ENCODE measurements at regions not wholly inside any gene's neighbourhood (a gene's known extent, or its start where the extent isn't known, plus 50 kb on each side); places are given as distances from the start of the nearest gene placed in this dataset.

GRCh38 chr15:96576596-96576995, 246.1 kb downstream of the NR2F2 start:
- H3K4me3 ChIP-seq = no peak overlapping the region
- no peak overlapping the region for H3K4me2 ChIP-seq (ENCODE audit: insufficient read depth, low read length)
- ChIA-PET POLR2A (no interaction called here), CTCF (ENCODE audit: low intra/inter-chr PET ratio) (no interaction called here)
- H4K20me1 ChIP-seq (replicated peaks; ENCODE audit: control insufficient read depth, insufficient read depth, low read length) = no peaks in the 10 kb centered on the region
- 2% methylated on average over 6 of the region's 6 CpGs for WGBS (ENCODE audit: insufficient coverage, low coverage, missing lambda C conversion rate)
- ATAC-seq (no peak), FAIRE-seq (no peak), DNase-seq (ENCODE audit: extremely low read depth in 1 of 4, low spot score in 3 of 4) (no peak)
- no peak overlapping the region for H3K27ac ChIP-seq (ENCODE audit: extremely low read depth, low read depth, low read length)
- H3K27me3 ChIP-seq (ENCODE audit: control insufficient read depth in 2 of 2, insufficient read depth in 2 of 2, low read length in 2 of 2) = peaks cover 7 to 12% of the 10 kb centered on the region in 2 experiments
- H3K4me1 ChIP-seq (replicated peaks in 1 of 2; ENCODE audit: control insufficient read depth in 2 of 2, insufficient read depth in 2 of 2, low read length in 2 of 2) = no peaks in the 10 kb centered on the region; a peak in 1 of 5 replicates
- intact Hi-C loops (cut with micrococcal nuclease) = no loop called here
- no peaks in the 10 kb centered on the region for H3K9me3 ChIP-seq (replicated peaks; ENCODE audit: control insufficient read depth, insufficient read depth, low read depth, low read length)
- no peak overlapping the region for H2AFZ ChIP-seq (ENCODE audit: low read depth, low read length)
- no peaks in the 10 kb centered on the region for H3K9me1 ChIP-seq (ENCODE audit: control insufficient read depth, insufficient read depth, low read length)
- H3K79me2 ChIP-seq (ENCODE audit: control insufficient read depth, insufficient read depth, low read length) = no peaks in the 10 kb centered on the region
- BruUV-seq (replicated peaks) = no TSS peak
- no peaks in the 10 kb centered on the region for H3K36me3 ChIP-seq (ENCODE audit: control insufficient read depth, insufficient read depth, low read length)
- no peak overlapping the region for H3K9ac ChIP-seq (ENCODE audit: insufficient read depth in 1 of 2, low read depth in 2 of 2, low read length in 2 of 2)
- in situ Hi-C loops (cut with MboI) = no loop called here
- TF ChIP-seq ZNF655 (CRISPR knock-in tag; IDR thresholded peaks at IDR 0.05) = no peak
- TF ChIP-seq RNF219 (CRISPR knock-in tag; IDR thresholded peaks at IDR 0.05) = no peak
- TF ChIP-seq CEBPB (tag; IDR thresholded peaks at IDR 0.05) = no peak
- no peak for TF ChIP-seq FUS (optimal IDR thresholded peaks at IDR 0.05; ENCODE audit: low read depth, low read length)
- TF ChIP-seq ZBTB8A (IDR thresholded peaks at IDR 0.05; ENCODE audit: partially characterized antibody) = no peak
- TF ChIP-seq RCOR1 (IDR thresholded peaks at IDR 0.05; ENCODE audit: borderline replicate concordance in 1 of 2, low read depth in 2 of 2, low read length in 2 of 2) = no peak
- TF ChIP-seq SMARCC2 (IDR thresholded peaks at IDR 0.05; ENCODE audit: low read depth) = no peak
- no peak for TF ChIP-seq HEY1 (CRISPR knock-in tag; IDR thresholded peaks at IDR 0.05; ENCODE audit: borderline replicate concordance)
- TF ChIP-seq U2AF1 (optimal IDR thresholded peaks at IDR 0.05; ENCODE audit: low read depth, low read length) = no peak
- no peak for TF ChIP-seq CBFB (CRISPR knock-in tag; IDR thresholded peaks at IDR 0.05)
- TF ChIP-seq ZBTB40 (IDR thresholded peaks at IDR 0.05) = no peak
- TF ChIP-seq ZBTB40 (CRISPR knock-in tag; IDR thresholded peaks at IDR 0.05) = no peak

Measured in K562 (cell line).